Astrocyte of the cerebellum (primary cell): ENCODE measurements at regions not wholly inside any gene's neighbourhood (a gene's known extent, or its start where the extent isn't known, plus 50 kb on each side); places are given as distances from the start of the nearest gene placed in this dataset.
A peak's percentile ranks its signal among the peaks of the same experiment; 100 is the strongest.

ENCODE experiments used
- DNase-seq: peaks from one replicate; pipeline ENCODE4 v3.0.0-alpha.2; 2011; ENCODE audit warnings: low read depth
- H3K4me3 ChIP-seq: 2 replicates; pipeline ENCODE4 v1.5.1; 2011; ENCODE audit warnings: mild to moderate bottlenecking, low read depth, low read length, moderate library complexity
- CTCF ChIP-seq: IDR thresholded peaks from 2 replicates; pipeline ENCODE4 v1.5.1; 2012; ENCODE audit warnings: low read length, low read depth, moderate library complexity, mild to moderate bottlenecking; ENCODE audit errors: missing control alignments
- in situ Hi-C: cut with HindIII; loops from 2 replicates; pipeline ENCODE4 v1.10.0; 2017; ENCODE audit warnings: low sequenced_read_pairs

GRCh38 chr3:40782111-40782721 lies 257.5 kb downstream of the ZNF621 start:
- TF ChIP-seq CTCF: no peak
- no peak overlapping the region for H3K4me3 ChIP-seq
- DNase-seq: no peak
- in situ Hi-C loops: no loop called here

- TF ChIP-seq CTCF: no peak
- no peak for DNase-seq
- H3K4me3 ChIP-seq: no peak overlapping the region
- in situ Hi-C loops: no loop called here
Observed at GRCh38 chr3:40790746-40791145, 266.0 kb downstream of the ZNF621 start.

- in situ Hi-C loops: no loop called here
- H3K4me3 ChIP-seq: no peak overlapping the region
- TF ChIP-seq CTCF: no peak
- no peak for DNase-seq
Observed at GRCh38 chr3:40793730-40794129, 269.0 kb downstream of the ZNF621 start.

- no peak for TF ChIP-seq CTCF
- peak; percentile 97 for DNase-seq
- H3K4me3 ChIP-seq: no peak overlapping the region
- in situ Hi-C loops: no loop called here
Observed at GRCh38 chr3:40800343-40800742, 275.6 kb downstream of the ZNF621 start.

- in situ Hi-C loops: no loop called here
- no peak for TF ChIP-seq CTCF
- H3K4me3 ChIP-seq: no peak overlapping the region
- DNase-seq: peak; percentile 16
Observed at GRCh38 chr3:40801284-40801741, 276.6 kb downstream of the ZNF621 start.

- H3K4me3 ChIP-seq: no peak overlapping the region
- TF ChIP-seq CTCF: no peak
- no peak for DNase-seq
- in situ Hi-C loops: no loop called here
Observed at GRCh38 chr3:40803311-40803710, 278.6 kb downstream of the ZNF621 start.
